NCI-H2081 treated with DMSO at 0.1 percent for 48 hours (cell line): ENCODE measurements at regions not wholly inside any gene's neighbourhood (a gene's known extent, or its start where the extent isn't known, plus 50 kb on each side); places are given as distances from the start of the nearest gene placed in this dataset.
"Not testable (repeated sequence)": the region's sequence is repeated elsewhere in the genome, so short reads cannot be mapped to it uniquely, and the experiment has no call there.

Experiments
- DNase-seq: peaks from one replicate; lab custom pipeline; 2025; lab: John Stamatoyannopoulos, UW

- no peak for DNase-seq
Measured at GRCh38 chr11:109680127-109680526, 258.1 kb downstream of the C11orf87 start.

DNA sequence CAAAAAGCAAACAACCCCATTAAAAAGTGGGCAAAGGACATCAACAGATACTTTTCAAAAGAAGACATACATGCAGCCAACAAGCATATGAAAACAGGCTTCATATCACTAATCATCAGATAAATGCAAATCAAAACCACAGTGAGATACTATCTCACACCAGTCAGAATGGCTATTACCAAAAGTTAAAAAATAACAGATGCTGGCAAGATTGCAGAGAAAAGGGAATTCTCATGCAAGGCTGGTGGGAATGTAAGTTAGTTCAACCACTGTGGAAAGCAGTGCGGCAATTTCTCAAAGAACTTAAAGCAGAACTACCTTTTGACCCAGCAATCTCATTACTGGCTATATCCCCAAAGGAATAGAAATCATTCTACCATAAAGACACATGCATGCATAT, 260.8 kb downstream of the C11orf87 start:
- not testable (repeated sequence) for DNase-seq

DNA sequence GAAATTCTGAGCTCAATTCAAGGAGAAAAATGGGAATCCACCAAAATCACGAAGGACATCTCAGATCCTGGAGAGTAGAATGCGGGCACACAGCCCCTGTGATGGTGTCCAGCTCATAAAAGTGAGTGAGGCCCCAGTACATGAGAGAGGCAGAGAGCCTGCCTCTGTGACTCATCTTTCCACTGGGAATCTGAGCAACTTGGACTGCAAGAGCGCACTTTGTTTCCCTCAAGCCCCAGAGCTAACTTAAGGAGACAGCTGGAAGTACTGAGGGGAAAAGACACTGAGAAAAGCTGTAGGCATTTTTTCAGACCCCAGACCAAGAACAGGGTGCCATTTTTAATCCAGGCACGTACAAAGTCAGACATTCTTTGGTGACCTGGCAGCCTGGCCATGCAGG, 273.7 kb downstream of the C11orf87 start:
- DNase-seq, result no peak

GRCh38 chr11:109696191-109696897, 274.4 kb downstream of the C11orf87 start:
- no peak for DNase-seq

DNA sequence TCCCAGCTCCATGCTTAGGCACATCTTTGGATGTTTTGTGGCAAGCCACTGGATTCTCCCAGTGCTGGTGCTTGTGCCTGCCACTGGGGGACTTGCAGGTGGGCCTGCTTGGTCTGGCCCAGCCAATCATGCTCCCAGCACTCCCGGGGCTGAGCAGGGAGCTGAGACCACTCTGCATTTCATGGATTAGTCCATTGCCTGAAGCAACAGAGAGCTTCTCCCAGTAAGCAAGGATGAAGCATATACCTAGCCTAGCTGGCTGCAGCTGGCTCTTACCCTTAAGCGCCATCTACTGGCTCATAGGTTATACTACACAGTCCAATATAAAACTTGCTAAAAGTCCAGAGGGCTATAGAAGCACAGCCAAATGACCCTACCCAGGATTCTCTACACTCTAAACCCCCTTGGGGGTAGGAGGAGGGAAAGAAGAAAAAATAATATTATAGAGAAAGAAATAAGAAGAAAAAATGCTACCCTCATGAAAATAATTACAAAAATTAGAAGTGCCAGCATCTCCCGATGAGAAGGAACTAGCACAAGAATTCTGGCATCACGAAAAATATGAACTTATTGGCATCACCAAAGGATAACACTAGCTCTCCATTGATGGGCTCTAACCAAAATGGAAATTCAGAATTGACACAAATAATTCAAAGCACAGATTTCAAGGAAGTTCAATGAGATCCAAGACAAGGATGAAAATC, 275.3 kb downstream of the C11orf87 start:
- no peak for DNase-seq

GRCh38 chr11:109698237-109698636, 276.2 kb downstream of the C11orf87 start:
- DNase-seq, result no peak

DNA sequence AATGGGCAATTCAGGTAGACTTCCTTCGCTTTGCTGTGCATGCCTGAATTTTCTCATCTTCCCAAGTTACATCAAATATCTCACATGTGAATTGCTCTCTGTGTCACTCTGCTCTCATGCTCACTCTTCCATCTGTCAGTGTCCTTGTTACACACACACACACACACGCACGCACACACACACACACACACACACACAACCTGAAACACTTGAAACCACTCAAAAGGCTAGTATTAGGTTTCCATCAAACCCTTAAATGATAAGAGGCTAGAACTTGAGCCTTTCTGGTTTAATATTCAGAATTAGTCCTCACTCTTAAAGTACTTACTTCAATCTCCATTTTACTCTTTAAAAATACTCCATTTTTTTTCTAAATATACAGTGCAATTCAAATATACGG, 282.4 kb downstream of the C11orf87 start:
- no peak for DNase-seq

DNA sequence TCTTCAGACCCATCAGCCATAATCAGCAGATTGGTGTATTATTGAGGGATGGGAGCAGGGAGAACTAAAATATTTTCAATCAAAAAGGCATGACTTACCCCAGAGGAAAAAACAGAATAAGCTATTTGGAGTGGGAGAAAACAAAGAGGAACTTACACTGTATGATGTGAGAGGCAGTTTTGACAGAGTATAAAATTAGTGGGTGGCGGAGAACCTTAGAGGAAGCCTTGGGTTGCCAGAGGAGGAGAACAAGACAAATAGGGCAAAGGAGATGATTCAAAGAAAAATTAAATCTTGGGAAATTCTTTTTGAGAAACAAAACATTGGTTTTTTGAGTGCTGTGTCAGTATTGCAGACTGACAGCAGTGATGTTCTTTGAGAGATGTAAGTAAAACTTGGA, 285.0 kb downstream of the C11orf87 start:
- DNase-seq, result no peak

- DNase-seq, result no peak
Measured at GRCh38 chr11:109707411-109707810, 285.4 kb downstream of the C11orf87 start.

DNA sequence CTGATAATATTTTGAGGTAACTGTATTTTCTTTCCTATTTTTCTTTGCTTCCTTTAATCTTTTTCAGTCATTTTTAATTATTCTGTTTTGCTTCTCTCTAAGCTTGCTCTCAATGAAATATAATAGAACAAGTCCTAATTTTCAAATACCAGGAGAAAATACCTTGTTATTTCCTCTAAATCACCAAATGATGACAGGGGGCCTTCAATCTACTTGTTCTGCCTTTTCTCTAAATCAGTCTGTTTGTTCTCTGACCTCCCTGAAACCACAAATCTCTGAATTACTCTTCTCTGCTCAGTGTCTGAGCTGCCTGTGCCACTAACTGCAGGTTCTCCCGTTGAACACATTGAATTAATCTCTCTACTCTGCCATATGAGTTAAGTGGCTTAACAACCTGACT, 286.2 kb downstream of the C11orf87 start:
- no peak for DNase-seq

- DNase-seq, result not testable (repeated sequence)
Measured at GRCh38 chr11:109714444-109714843, 292.5 kb downstream of the C11orf87 start.

- DNase-seq, result not testable (repeated sequence)
Measured at GRCh38 chr11:109715424-109715823, 293.4 kb downstream of the C11orf87 start.

DNA sequence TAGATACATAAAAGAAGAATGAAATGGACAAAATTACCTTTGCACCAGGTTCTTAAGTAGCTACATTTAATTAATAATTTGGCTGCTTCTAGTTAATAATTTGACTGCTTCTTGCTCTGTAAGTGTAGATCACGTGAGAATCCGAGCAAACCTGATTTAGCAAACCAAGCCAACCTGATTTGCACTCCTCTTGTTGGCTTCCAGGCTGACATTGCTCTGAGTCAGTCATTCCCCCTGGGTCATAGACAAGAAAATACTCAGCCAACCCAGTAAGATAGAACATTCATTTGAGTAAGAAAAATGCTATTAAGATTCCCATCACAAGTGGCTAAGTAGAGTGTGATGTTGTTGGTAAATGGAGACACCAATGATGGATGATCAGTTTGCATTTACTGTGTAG, 304.1 kb downstream of the C11orf87 start:
- DNase-seq, result no peak

DNA sequence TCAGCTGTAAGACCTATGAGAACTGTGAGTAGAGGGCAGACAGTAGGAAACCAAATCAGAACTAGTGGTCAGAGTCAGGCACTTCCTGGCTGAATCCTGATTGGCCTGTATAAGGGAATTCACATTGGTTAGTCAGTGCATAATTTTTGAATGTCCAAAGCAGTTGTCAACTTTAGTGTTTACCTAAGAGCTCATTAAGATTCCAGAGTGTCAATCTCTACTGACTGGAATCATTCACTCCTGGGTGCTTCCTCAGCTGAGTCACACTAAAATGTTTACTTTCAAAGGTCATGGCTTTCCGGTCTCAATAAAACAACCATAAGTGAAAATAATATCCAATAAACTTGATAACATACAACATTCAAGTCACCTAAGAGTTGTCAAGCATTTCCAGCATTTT, 306.1 kb downstream of the C11orf87 start:
- DNase-seq, result no peak

- peak; percentile 82 for DNase-seq
Measured at GRCh38 chr11:109729761-109730160, 307.8 kb downstream of the C11orf87 start.

- DNase-seq, result no peak
Measured at GRCh38 chr11:109730669-109731068, 308.7 kb downstream of the C11orf87 start.

DNA sequence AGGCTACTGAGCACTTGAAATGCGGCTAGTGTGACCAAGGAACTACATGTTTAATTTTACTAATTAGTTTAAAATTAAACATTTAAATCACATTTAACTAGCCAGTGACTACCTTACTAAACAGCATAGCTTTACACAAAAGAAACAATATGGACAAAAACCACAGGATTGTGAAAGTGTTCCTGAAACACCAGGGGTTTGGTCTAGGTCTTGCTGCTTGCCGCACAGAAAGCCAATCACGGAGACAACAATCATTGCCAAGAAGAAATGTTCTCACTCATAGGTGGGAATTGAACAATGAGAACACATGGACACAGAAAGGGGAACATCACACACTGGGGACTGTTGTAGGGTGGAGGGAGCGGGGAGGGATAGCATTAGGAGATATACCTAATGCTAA, 309.5 kb downstream of the C11orf87 start:
- no peak for DNase-seq

GRCh38 chr11:109733245-109733644, 311.3 kb downstream of the C11orf87 start:
- no peak for DNase-seq

GRCh38 chr11:109734566-109734965, 312.6 kb downstream of the C11orf87 start:
- DNase-seq, result no peak

DNA sequence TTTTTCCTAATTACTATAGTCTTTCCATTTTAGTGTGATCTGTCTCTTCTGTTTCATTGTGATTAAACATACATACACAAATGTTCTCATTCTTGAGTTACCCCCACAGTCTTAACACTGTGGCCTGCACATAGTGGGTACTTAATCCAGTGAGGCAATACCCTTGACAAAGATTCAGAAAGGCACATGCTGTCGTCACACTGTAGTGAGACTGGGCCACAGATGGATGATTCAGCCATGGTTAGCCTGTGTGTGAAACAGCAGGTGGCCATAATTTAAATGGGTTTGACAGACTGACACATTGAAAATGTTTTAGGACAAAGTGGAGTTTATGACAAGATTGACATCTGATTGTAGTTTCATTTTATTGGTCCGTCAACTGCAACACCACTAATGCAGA, 313.1 kb downstream of the C11orf87 start:
- DNase-seq, result no peak

GRCh38 chr11:109739379-109739778, 317.4 kb downstream of the C11orf87 start:
- DNase-seq, result no peak

GRCh38 chr11:109745996-109746625, 324.1 kb downstream of the C11orf87 start:
- DNase-seq, result no peak

- no peak for DNase-seq
Measured at GRCh38 chr11:109747839-109748238, 325.8 kb downstream of the C11orf87 start.
